ENCODE measurements at regions not wholly inside any gene's neighbourhood (a gene's known extent, or its start where the extent isn't known, plus 50 kb on each side); places are given as distances from the start of the nearest gene placed in this dataset.
A peak's percentile ranks its signal among the peaks of the same experiment; 100 is the strongest.

GRCh38 chr7:24129597-24129996 lies 154.4 kb upstream of the NPY start:
- H4K8ac ChIP-seq (ENCODE audit: low read length): no peak overlapping the region
- DNase-seq: peak; percentile 58
- H2AFZ ChIP-seq (ENCODE audit: low read depth, low read length): no peak overlapping the region
- no peak overlapping the region for H3K4ac ChIP-seq (ENCODE audit: low read depth in 1 of 2, low read length in 2 of 2)
- no peak overlapping the region for H3K4me2 ChIP-seq (ENCODE audit: low read length, poor library complexity, severe bottlenecking)
- no peak overlapping the region for H3K9ac ChIP-seq (ENCODE audit: low read length)
- no peak overlapping the region for H2BK12ac ChIP-seq (ENCODE audit: low read length in 2 of 2)
- no peak overlapping the region for H3K23ac ChIP-seq (ENCODE audit: low read length in 2 of 2)
- H3K4me3 ChIP-seq (ENCODE audit: insufficient read depth in 1 of 2, low read depth in 1 of 2, low read length in 2 of 2): no peak overlapping the region
- H3K14ac ChIP-seq (ENCODE audit: low read length in 2 of 2): no peak overlapping the region
- H3K9me3 ChIP-seq (ENCODE audit: control insufficient read depth, low read length): no peaks in the 10 kb centered on the region
- H3K18ac ChIP-seq (ENCODE audit: low read depth in 1 of 2, low read length in 2 of 2): no peak overlapping the region
- no peak overlapping the region for H4K91ac ChIP-seq (ENCODE audit: low read length)
- no peak overlapping the region for H2BK120ac ChIP-seq (ENCODE audit: low read depth, low read length)
- no peaks in the 10 kb centered on the region for H3K79me1 ChIP-seq (replicated peaks; ENCODE audit: low read length, poor library complexity, severe bottlenecking)
- H3K27ac ChIP-seq (ENCODE audit: low read length, poor library complexity, severe bottlenecking): no peak overlapping the region
- no peak overlapping the region for H2AK5ac ChIP-seq (ENCODE audit: low read length, severe bottlenecking)
- no peaks in the 10 kb centered on the region for H3K4me1 ChIP-seq (ENCODE audit: control insufficient read depth, insufficient read depth, low read depth, low read length)
- no peaks in the 10 kb centered on the region for H3K27me3 ChIP-seq (ENCODE audit: control insufficient read depth in 1 of 2, insufficient read depth in 1 of 2, low read length in 2 of 2)
- H3K36me3 ChIP-seq (ENCODE audit: control insufficient read depth in 1 of 2, insufficient read depth in 2 of 2, low read depth in 1 of 2, low read length in 2 of 2): no peaks in the 10 kb centered on the region
- WGBS: 75% methylated on average over 4 of the region's 4 CpGs
- no peak overlapping the region for H2BK5ac ChIP-seq (ENCODE audit: low read depth, low read length, poor library complexity, severe bottlenecking)
- no peak overlapping the region for H2BK15ac ChIP-seq (ENCODE audit: low read depth, poor library complexity, severe bottlenecking)

- Histone ChIP-seq H3K27ac (ENCODE audit: low read length, poor library complexity, severe bottlenecking) (no peak overlapping the region), H3K4me2 (ENCODE audit: low read length, poor library complexity, severe bottlenecking) (no peak overlapping the region), H3K23ac (ENCODE audit: low read length in 2 of 2) (no peak overlapping the region), H2BK15ac (ENCODE audit: low read depth, poor library complexity, severe bottlenecking) (no peak overlapping the region), H4K8ac (ENCODE audit: low read length) (no peak overlapping the region), H3K9ac (ENCODE audit: low read length) (no peak overlapping the region), H4K91ac (ENCODE audit: low read length) (no peak overlapping the region), H3K18ac (ENCODE audit: low read depth in 1 of 2, low read length in 2 of 2) (no peak overlapping the region), H2BK120ac (ENCODE audit: low read depth, low read length) (no peak overlapping the region), H3K4ac (ENCODE audit: low read depth in 1 of 2, low read length in 2 of 2) (no peak overlapping the region), H3K4me1 (ENCODE audit: control insufficient read depth, insufficient read depth, low read depth, low read length) (no peaks in the 10 kb centered on the region), H3K36me3 (ENCODE audit: control insufficient read depth in 1 of 2, insufficient read depth in 2 of 2, low read depth in 1 of 2, low read length in 2 of 2) (no peaks in the 10 kb centered on the region), H3K27me3 (ENCODE audit: control insufficient read depth in 1 of 2, insufficient read depth in 1 of 2, low read length in 2 of 2) (no peaks in the 10 kb centered on the region), H2BK5ac (ENCODE audit: low read depth, low read length, poor library complexity, severe bottlenecking) (no peak overlapping the region), H3K4me3 (ENCODE audit: insufficient read depth in 1 of 2, low read depth in 1 of 2, low read length in 2 of 2) (no peak overlapping the region), H3K14ac (ENCODE audit: low read length in 2 of 2) (no peak overlapping the region), H2AK5ac (ENCODE audit: low read length, severe bottlenecking) (no peak overlapping the region), H2AFZ (ENCODE audit: low read depth, low read length) (no peak overlapping the region), H2BK12ac (ENCODE audit: low read length in 2 of 2) (no peak overlapping the region), H3K9me3 (ENCODE audit: control insufficient read depth, low read length) (no peaks in the 10 kb centered on the region), H3K79me1 (replicated peaks; ENCODE audit: low read length, poor library complexity, severe bottlenecking) (no peaks in the 10 kb centered on the region)
- no peak for DNase-seq
Observed at GRCh38 chr7:24130631-24131030, 153.4 kb upstream of the NPY start.

- no peak overlapping the region for H3K4me2 ChIP-seq (ENCODE audit: low read length, poor library complexity, severe bottlenecking)
- no peaks in the 10 kb centered on the region for H3K4me1 ChIP-seq (ENCODE audit: control insufficient read depth, insufficient read depth, low read depth, low read length)
- no peak overlapping the region for H4K91ac ChIP-seq (ENCODE audit: low read length)
- no peak overlapping the region for H2AFZ ChIP-seq (ENCODE audit: low read depth, low read length)
- no peaks in the 10 kb centered on the region for H3K9me3 ChIP-seq (ENCODE audit: control insufficient read depth, low read length)
- H3K4ac ChIP-seq (ENCODE audit: low read depth in 1 of 2, low read length in 2 of 2): no peak overlapping the region
- no peak overlapping the region for H2AK5ac ChIP-seq (ENCODE audit: low read length, severe bottlenecking)
- no peak overlapping the region for H3K27ac ChIP-seq (ENCODE audit: low read length, poor library complexity, severe bottlenecking)
- H3K36me3 ChIP-seq (ENCODE audit: control insufficient read depth in 1 of 2, insufficient read depth in 2 of 2, low read depth in 1 of 2, low read length in 2 of 2): no peaks in the 10 kb centered on the region
- H3K4me3 ChIP-seq (ENCODE audit: insufficient read depth in 1 of 2, low read depth in 1 of 2, low read length in 2 of 2): no peak overlapping the region
- H3K9ac ChIP-seq (ENCODE audit: low read length): no peak overlapping the region
- H2BK12ac ChIP-seq (ENCODE audit: low read length in 2 of 2): no peak overlapping the region
- H3K18ac ChIP-seq (ENCODE audit: low read depth in 1 of 2, low read length in 2 of 2): no peak overlapping the region
- H3K79me1 ChIP-seq (replicated peaks; ENCODE audit: low read length, poor library complexity, severe bottlenecking): no peaks in the 10 kb centered on the region
- no peak overlapping the region for H2BK5ac ChIP-seq (ENCODE audit: low read depth, low read length, poor library complexity, severe bottlenecking)
- no peaks in the 10 kb centered on the region for H3K27me3 ChIP-seq (ENCODE audit: control insufficient read depth in 1 of 2, insufficient read depth in 1 of 2, low read length in 2 of 2)
- no peak overlapping the region for H2BK15ac ChIP-seq (ENCODE audit: low read depth, poor library complexity, severe bottlenecking)
- H4K8ac ChIP-seq (ENCODE audit: low read length): no peak overlapping the region
- H3K23ac ChIP-seq (ENCODE audit: low read length in 2 of 2): no peak overlapping the region
- WGBS: 78% methylated on average over 4 of the region's 4 CpGs
- H2BK120ac ChIP-seq (ENCODE audit: low read depth, low read length): no peak overlapping the region
- no peak overlapping the region for H3K14ac ChIP-seq (ENCODE audit: low read length in 2 of 2)
- DNase-seq: no peak
Observed at GRCh38 chr7:24133691-24134090, 150.3 kb upstream of the NPY start.

GRCh38 chr7:24134535-24134934 lies 149.5 kb upstream of the NPY start:
- H4K91ac ChIP-seq (ENCODE audit: low read length): no peak overlapping the region
- no peak overlapping the region for H2BK5ac ChIP-seq (ENCODE audit: low read depth, low read length, poor library complexity, severe bottlenecking)
- H3K4me1 ChIP-seq (ENCODE audit: control insufficient read depth, insufficient read depth, low read depth, low read length): no peaks in the 10 kb centered on the region
- no peak overlapping the region for H2BK12ac ChIP-seq (ENCODE audit: low read length in 2 of 2)
- no peak overlapping the region for H2AFZ ChIP-seq (ENCODE audit: low read depth, low read length)
- H3K36me3 ChIP-seq (ENCODE audit: control insufficient read depth in 1 of 2, insufficient read depth in 2 of 2, low read depth in 1 of 2, low read length in 2 of 2): no peaks in the 10 kb centered on the region
- no peak overlapping the region for H3K18ac ChIP-seq (ENCODE audit: low read depth in 1 of 2, low read length in 2 of 2)
- H3K4ac ChIP-seq (ENCODE audit: low read depth in 1 of 2, low read length in 2 of 2): no peak overlapping the region
- H2BK120ac ChIP-seq (ENCODE audit: low read depth, low read length): no peak overlapping the region
- no peak overlapping the region for H2AK5ac ChIP-seq (ENCODE audit: low read length, severe bottlenecking)
- no peak overlapping the region for H3K4me3 ChIP-seq (ENCODE audit: insufficient read depth in 1 of 2, low read depth in 1 of 2, low read length in 2 of 2)
- H4K8ac ChIP-seq (ENCODE audit: low read length): no peak overlapping the region
- DNase-seq: no peak
- no peak overlapping the region for H3K9ac ChIP-seq (ENCODE audit: low read length)
- H3K23ac ChIP-seq (ENCODE audit: low read length in 2 of 2): no peak overlapping the region
- H3K9me3 ChIP-seq (ENCODE audit: control insufficient read depth, low read length): no peaks in the 10 kb centered on the region
- H3K27me3 ChIP-seq (ENCODE audit: control insufficient read depth in 1 of 2, insufficient read depth in 1 of 2, low read length in 2 of 2): no peaks in the 10 kb centered on the region
- no peaks in the 10 kb centered on the region for H3K79me1 ChIP-seq (replicated peaks; ENCODE audit: low read length, poor library complexity, severe bottlenecking)
- no peak overlapping the region for H3K27ac ChIP-seq (ENCODE audit: low read length, poor library complexity, severe bottlenecking)
- H3K14ac ChIP-seq (ENCODE audit: low read length in 2 of 2): no peak overlapping the region
- H3K4me2 ChIP-seq (ENCODE audit: low read length, poor library complexity, severe bottlenecking): no peak overlapping the region
- no peak overlapping the region for H2BK15ac ChIP-seq (ENCODE audit: low read depth, poor library complexity, severe bottlenecking)
- WGBS: 85% methylated on average over 4 of the region's 4 CpGs

All from mesenchymal stem cell (in vitro differentiated cells and primary cell).